Hepatocyte (in vitro differentiated cells): ENCODE measurements at regions not wholly inside any gene's neighbourhood (a gene's known extent, or its start where the extent isn't known, plus 50 kb on each side); places are given as distances from the start of the nearest gene placed in this dataset.

Source experiments
- DNase-seq: peaks from one replicate; pipeline ENCODE4 v3.0.0-alpha.2; 2016; ENCODE audit warnings: low spot score
- H2AFZ ChIP-seq: fragments of 200-600 bp; sonication (generic); 2 replicates; pipeline ENCODE4 v1.6.0; 2016; ENCODE audit warnings: antibody characterized with exemption, mild to moderate bottlenecking
- H3K27ac ChIP-seq: fragments of 200-600 bp; sonication (generic); 2 replicates; pipeline ENCODE4 v1.5.1; 2016; ENCODE audit warnings: mild to moderate bottlenecking
- H3K27me3 ChIP-seq: fragments of 200-600 bp; sonication (generic); 2 replicates; pipeline ENCODE4 v1.6.1; 2016
- H3K36me3 ChIP-seq: fragments of 200-600 bp; sonication (generic); replicated peaks from 2 replicates; pipeline ENCODE4 v1.5.1; 2016; ENCODE audit warnings: low read depth; ENCODE audit not compliant: insufficient read depth
- H3K4me1 ChIP-seq: fragments of 200-600 bp; sonication (generic); 2 replicates; pipeline ENCODE4 v1.5.1; 2016; ENCODE audit warnings: mild to moderate bottlenecking, moderate library complexity; ENCODE audit not compliant: insufficient read depth
- H3K4me2 ChIP-seq: fragments of 200-600 bp; sonication (generic); 2 replicates; pipeline ENCODE4 v1.6.0; 2016
- H3K4me3 ChIP-seq: fragments of 200-600 bp; sonication (generic); 2 replicates; pipeline ENCODE4 v1.5.1; 2016; ENCODE audit warnings: mild to moderate bottlenecking
- H3K79me2 ChIP-seq: fragments of 200-600 bp; sonication (generic); 2 replicates; pipeline ENCODE4 v1.6.0; 2017; ENCODE audit warnings: mild to moderate bottlenecking
- H3K9me2 ChIP-seq: fragments of 200-600 bp; sonication (generic); replicated peaks from 2 replicates; pipeline ENCODE4 v1.6.0; 2017; ENCODE audit warnings: mild to moderate bottlenecking; ENCODE audit not compliant: insufficient read depth
- H3K9me3 ChIP-seq: fragments of 200-600 bp; sonication (generic); 2 replicates; pipeline ENCODE4 v1.5.1; 2016; ENCODE audit warnings: low read depth, mild to moderate bottlenecking
- H4K20me1 ChIP-seq: fragments of 200-600 bp; sonication (generic); 2 replicates; pipeline ENCODE4 v1.6.0; 2016; ENCODE audit warnings: mild to moderate bottlenecking; ENCODE audit not compliant: insufficient read depth, poor library complexity, severe bottlenecking
- EZH2 ChIP-seq: fragments of 200-600 bp; sonication (generic); IDR thresholded peaks from 2 replicates; pipeline ENCODE4 v1.6.1; 2016; ENCODE audit warnings: antibody characterized with exemption, mild to moderate bottlenecking, borderline replicate concordance
- EZH2phosphoT487 ChIP-seq: fragments of 200-600 bp; sonication (generic); IDR thresholded peaks from one replicate; pipeline ENCODE4 v1.6.1; 2018; ENCODE audit warnings: antibody characterized with exemption, mild to moderate bottlenecking, low read depth, moderate library complexity; ENCODE audit not compliant: unreplicated experiment, severe bottlenecking
- WGBS: methylation state at CpG from one replicate; pipeline ENCODE4 v1.1.6; 2016; ENCODE audit warnings: low lambda C conversion rate; ENCODE audit errors: missing lambda C conversion rate; 5-methylcytosine and 5-hydroxymethylcytosine counted together
- TF ChIP-seq, protein P1 (sequence below): fragments of 200-600 bp; sonication (generic); IDR thresholded peaks from 2 replicates; pipeline ENCODE4 v1.5.1; 2016; ENCODE audit warnings: antibody characterized with exemption, mild to moderate bottlenecking; ENCODE audit not compliant: poor library complexity

DNA sequence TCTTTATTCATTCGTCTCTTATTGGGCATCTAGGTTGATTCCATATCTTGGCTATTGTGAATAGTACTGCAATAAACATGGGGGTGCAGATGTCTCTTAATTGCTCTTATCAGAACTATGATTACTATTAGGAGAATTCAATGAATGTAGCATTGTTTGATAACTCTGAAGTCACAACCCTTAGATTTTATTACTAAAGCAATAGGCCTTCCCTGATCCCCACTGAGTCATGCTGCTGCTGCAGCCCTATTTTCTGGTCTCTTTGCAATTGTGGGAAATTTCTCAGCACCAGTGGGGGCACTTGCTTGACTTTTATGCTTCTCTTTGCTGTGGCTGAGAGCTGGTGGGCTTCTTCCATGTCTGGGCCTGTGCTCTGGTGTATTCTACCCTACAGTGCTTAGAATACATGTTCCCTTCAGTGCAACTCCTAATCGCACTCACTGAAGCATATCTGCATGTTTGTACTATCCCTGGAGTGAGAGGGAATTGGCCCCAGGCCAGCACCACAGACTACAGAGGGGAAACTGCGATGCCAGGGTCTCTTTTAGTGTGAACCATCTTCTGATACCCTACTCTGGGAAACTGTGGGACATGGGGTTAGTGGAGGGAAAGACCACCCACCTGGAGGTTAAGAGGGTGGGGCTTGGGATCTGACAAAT is 52.2 kb upstream of the ROR1 start:
- no peaks in the 10 kb centered on the region for H3K9me2 ChIP-seq
- no peaks in the 10 kb centered on the region for H3K27me3 ChIP-seq
- DNase-seq = no peak
- WGBS = 60% methylated on average over 3 of the region's 3 CpGs
- no peaks in the 10 kb centered on the region for H3K36me3 ChIP-seq
- H3K4me3 ChIP-seq = no peak overlapping the region
- H3K79me2 ChIP-seq = no peaks in the 10 kb centered on the region
- no peaks in the 10 kb centered on the region for H4K20me1 ChIP-seq
- peaks cover 28% of the 10 kb centered on the region for H3K4me1 ChIP-seq
- H3K27ac ChIP-seq = peak overlapping the region; percentile 49
- TF ChIP-seq, protein P1, sequence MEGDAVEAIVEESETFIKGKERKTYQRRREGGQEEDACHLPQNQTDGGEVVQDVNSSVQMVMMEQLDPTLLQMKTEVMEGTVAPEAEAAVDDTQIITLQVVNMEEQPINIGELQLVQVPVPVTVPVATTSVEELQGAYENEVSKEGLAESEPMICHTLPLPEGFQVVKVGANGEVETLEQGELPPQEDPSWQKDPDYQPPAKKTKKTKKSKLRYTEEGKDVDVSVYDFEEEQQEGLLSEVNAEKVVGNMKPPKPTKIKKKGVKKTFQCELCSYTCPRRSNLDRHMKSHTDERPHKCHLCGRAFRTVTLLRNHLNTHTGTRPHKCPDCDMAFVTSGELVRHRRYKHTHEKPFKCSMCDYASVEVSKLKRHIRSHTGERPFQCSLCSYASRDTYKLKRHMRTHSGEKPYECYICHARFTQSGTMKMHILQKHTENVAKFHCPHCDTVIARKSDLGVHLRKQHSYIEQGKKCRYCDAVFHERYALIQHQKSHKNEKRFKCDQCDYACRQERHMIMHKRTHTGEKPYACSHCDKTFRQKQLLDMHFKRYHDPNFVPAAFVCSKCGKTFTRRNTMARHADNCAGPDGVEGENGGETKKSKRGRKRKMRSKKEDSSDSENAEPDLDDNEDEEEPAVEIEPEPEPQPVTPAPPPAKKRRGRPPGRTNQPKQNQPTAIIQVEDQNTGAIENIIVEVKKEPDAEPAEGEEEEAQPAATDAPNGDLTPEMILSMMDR = no peak
- TF ChIP-seq EZH2 = no peak
- TF ChIP-seq EZH2phosphoT487 = no peak
- no peaks in the 10 kb centered on the region for H3K9me3 ChIP-seq
- H2AFZ ChIP-seq = no peak overlapping the region
- peak overlapping the region; percentile 9 for H3K4me2 ChIP-seq

DNA sequence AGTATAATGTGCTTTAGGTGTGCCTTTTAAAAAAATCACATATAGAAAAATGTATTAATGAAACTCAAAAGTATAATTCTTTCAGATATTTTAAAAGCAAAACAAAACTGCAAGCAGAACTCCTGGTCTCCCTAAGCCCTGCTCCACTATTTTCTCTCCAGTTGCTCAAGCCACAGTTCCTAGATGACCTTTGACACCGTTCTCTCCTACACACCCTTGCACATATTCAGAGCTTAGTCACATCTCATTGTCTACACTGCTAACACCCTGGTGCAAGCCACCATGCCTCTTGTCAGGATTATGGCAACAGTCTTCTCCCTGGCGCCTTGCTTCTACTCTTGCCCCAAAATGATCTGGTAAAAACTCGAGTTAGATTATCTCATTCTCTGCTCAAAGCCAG is 50.2 kb upstream of the ROR1 start:
- no peaks in the 10 kb centered on the region for H4K20me1 ChIP-seq
- H3K4me3 ChIP-seq = no peak overlapping the region
- H3K9me2 ChIP-seq = no peaks in the 10 kb centered on the region
- H3K4me1 ChIP-seq = peaks cover 20% of the 10 kb centered on the region
- no peaks in the 10 kb centered on the region for H3K27me3 ChIP-seq
- H3K27ac ChIP-seq = no peak overlapping the region
- H2AFZ ChIP-seq = no peak overlapping the region
- DNase-seq = peak; percentile 39
- H3K79me2 ChIP-seq = no peaks in the 10 kb centered on the region
- no peak for TF ChIP-seq EZH2
- TF ChIP-seq, protein P1 = no peak
- TF ChIP-seq EZH2phosphoT487 = no peak
- H3K36me3 ChIP-seq = no peaks in the 10 kb centered on the region
- WGBS = 51% methylated on average over 3 of the region's 3 CpGs
- no peaks in the 10 kb centered on the region for H3K9me3 ChIP-seq
- no peak overlapping the region for H3K4me2 ChIP-seq
